GM10248 (cell line): ENCODE measurements at regions not wholly inside any gene's neighbourhood (a gene's known extent, or its start where the extent isn't known, plus 50 kb on each side); places are given as distances from the start of the nearest gene placed in this dataset.
"Not testable (repeated sequence)": the region's sequence is repeated elsewhere in the genome, so short reads cannot be mapped to it uniquely, and the experiment has no call there.

Experiments
- CTCF ChIA-PET: fragments of 300-600 bp; sonication (Branson Sonifier 250); formaldehyde crosslinking; extraction: SDS; loops from one replicate; lab custom pipeline; 2021; ENCODE audit warnings: antibody characterized with exemption; lab: Yijun Ruan, JAX
- POLR2A ChIA-PET: fragments of 350-650 bp; sonication (Branson Sonifier 250); formaldehyde crosslinking; extraction: SDS; loops from one replicate; lab custom pipeline; 2020; ENCODE audit warnings: antibody characterized with exemption; lab: Yijun Ruan, JAX
- DNase-seq: peaks from one replicate; pipeline ENCODE4 v3.0.0; 2012; ENCODE audit errors: extremely low spot score

DNA sequence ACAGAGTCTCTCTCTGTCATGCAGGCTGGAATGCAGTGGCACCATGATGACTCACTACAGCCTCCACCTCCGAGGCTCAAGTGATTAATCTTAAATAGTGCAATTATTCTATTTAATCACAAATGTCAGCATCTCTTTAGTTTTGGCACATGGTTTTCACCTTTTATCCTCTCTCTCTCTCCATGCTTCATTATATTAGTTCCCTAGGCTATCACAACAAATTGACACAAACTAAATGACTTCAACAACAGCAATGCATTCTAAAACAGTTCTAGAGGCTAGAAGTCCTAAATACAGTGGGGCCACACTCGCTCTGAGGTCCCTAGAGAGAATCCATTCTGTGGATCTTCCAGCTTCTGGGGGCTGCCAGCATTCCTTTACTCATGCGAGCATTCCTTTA is 178.2 kb upstream of the ZNG1F start:
- DNase-seq, CTCF ChIA-PET, POLR2A ChIA-PET: not testable (repeated sequence)

GRCh38 chr9:41361790-41362189 is 172.7 kb upstream of the ZNG1F start:
- CTCF ChIA-PET, POLR2A ChIA-PET, DNase-seq: not testable (repeated sequence)

DNA sequence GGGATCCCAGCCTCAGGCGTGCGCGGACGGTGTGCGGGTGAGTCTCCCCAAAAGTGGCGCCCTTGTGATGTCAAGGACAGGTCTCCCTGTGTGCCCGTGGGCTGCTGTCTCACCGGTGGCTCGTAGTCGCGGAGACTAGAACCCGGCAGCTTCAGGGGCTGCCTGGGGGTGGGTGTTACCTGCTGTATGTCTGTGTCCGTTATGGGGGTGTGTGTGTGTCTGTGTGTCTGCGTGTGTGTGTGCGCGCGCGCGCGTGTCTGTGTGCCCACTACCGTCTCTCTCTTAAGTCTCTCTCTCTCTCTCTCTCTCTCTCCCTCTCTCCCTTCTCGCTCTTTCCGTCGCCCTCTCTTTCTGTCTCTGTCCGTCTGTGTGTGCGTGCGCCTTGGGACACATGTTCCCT is 170.0 kb upstream of the ZNG1F start:
- DNase-seq, CTCF ChIA-PET, POLR2A ChIA-PET: not testable (repeated sequence)

GRCh38 chr9:41358682-41359081 is 169.6 kb upstream of the ZNG1F start:
- CTCF ChIA-PET, POLR2A ChIA-PET, DNase-seq: not testable (repeated sequence)

- CTCF ChIA-PET, POLR2A ChIA-PET, DNase-seq: not testable (repeated sequence)
These were observed 168.8 kb upstream of the ZNG1F start for GRCh38 chr9:41357918-41358404.

- CTCF ChIA-PET, POLR2A ChIA-PET, DNase-seq: not testable (repeated sequence)
These were observed 168.2 kb upstream of the ZNG1F start for GRCh38 chr9:41357350-41357748.

DNA sequence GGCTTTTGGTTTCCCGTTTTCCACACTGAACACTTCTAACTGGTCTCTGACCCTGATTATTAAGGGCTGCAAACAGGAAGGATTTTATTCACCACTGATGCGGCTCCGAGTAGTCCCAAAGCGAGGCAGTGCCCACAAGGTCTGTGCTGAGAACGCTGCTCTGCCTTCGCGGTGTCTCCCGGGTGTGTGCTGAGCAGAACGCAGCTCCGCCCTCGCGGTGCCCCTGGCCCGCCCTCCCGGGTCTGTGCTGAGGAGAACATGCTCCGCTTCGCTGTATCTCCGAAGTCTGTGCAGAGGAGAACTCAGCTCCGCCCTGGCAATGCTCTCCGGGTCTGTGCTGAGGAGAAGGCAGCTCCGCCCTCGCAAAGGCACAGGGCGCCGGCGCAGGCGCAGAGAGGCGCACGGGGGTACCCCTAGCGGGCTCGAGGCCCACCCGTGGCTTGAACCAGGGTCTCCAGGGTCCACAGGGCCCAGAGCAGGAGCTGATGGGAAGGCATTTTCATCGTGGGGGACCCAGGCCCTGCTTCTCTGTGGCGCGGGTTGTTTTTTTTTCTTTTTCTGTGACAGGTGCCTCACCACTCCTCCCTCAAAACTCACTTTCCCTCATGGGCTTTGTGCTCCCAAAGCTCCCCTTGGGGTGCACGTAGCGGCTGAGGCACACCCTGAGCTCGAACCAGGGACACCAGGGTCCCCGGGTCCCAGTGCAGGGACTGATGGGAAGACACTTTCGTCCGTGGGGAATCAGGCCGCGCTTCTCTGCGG is 167.7 kb upstream of the ZNG1F start:
- POLR2A ChIA-PET, DNase-seq, CTCF ChIA-PET: not testable (repeated sequence)

- CTCF ChIA-PET, POLR2A ChIA-PET, DNase-seq: not testable (repeated sequence)
These were observed 166.8 kb upstream of the ZNG1F start for GRCh38 chr9:41355712-41356450.

DNA sequence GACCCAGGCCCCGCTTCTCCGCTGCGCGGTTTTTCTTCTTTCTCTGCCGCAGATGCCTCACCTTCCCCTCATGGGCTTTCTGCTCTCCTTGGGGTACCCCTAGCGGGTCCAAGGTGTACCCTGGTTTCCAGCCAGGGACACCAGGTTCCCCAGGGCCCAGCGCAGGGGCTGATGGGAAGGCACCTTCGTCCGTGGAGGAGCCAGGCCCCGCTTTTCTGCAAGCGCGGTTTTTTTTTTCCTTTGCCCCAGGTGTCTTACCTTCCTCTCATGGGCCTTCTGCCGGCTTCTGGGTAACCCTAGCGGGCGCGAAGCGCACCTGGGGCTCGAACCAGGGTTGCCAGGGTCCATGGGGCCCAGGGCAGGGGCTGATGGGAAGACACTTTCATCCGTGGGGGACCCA is 165.9 kb upstream of the ZNG1F start:
- POLR2A ChIA-PET, DNase-seq, CTCF ChIA-PET: not testable (repeated sequence)

GRCh38 chr9:41354060-41354934 is 165.2 kb upstream of the ZNG1F start:
- DNase-seq, CTCF ChIA-PET, POLR2A ChIA-PET: not testable (repeated sequence)

DNA sequence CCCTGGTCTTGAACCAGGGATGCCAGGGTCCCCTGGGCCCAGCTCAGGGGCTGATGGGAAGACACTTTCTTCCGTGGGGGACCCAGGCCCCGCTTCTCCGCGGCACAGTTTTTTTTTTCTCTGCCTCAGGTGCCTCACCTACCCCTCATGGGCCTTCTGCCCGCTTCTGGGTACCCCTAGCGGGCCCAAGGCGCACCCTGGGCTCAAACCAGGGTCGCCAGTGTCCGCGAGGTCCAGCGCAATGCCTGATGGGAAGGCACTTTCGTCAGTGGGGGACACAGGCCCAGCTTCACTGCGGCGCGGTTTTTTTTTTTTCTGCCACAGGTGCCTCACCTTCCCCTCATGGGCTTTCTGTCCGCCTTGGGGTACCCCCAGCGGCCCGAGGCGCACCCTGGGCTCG is 163.9 kb upstream of the ZNG1F start:
- CTCF ChIA-PET, DNase-seq: not testable (repeated sequence)

DNA sequence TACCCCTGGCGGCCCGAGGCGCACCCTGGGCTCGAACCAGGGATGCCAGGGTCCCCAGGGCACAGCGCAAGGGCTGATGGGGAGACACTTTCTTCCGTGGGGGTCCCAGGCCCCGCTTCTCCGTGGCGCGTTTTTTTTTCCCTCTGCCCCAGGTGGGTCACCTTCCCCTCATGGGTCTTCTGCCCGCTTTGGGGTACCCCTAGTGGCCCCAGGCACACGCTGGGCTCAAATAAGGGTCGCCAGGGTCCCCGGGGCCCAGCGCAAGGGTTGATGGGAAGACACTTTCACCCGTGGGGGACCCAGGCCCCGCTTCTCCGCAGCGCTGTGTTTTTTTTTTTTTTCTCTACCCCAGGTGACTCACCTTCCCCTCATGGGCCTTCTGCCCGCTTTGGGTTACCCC is 163.3 kb upstream of the ZNG1F start:
- POLR2A ChIA-PET, DNase-seq: not testable (repeated sequence)

More for the DNA sequence above, 163.9 kb upstream of the ZNG1F start:
- POLR2A ChIA-PET: not testable (repeated sequence)

GRCh38 chr9:41347893-41348292 is 158.8 kb upstream of the ZNG1F start:
- DNase-seq, CTCF ChIA-PET, POLR2A ChIA-PET: not testable (repeated sequence)

More for the DNA sequence above, 163.3 kb upstream of the ZNG1F start:
- CTCF ChIA-PET: not testable (repeated sequence)

- DNase-seq, POLR2A ChIA-PET, CTCF ChIA-PET: not testable (repeated sequence)
These were observed 143.4 kb upstream of the ZNG1F start for GRCh38 chr9:41332562-41332961.

- CTCF ChIA-PET, DNase-seq, POLR2A ChIA-PET: not testable (repeated sequence)
These were observed 132.2 kb upstream of the ZNG1F start for GRCh38 chr9:41321277-41321676.

GRCh38 chr9:41308953-41309352 is 119.8 kb upstream of the ZNG1F start:
- DNase-seq, POLR2A ChIA-PET, CTCF ChIA-PET: not testable (repeated sequence)

DNA sequence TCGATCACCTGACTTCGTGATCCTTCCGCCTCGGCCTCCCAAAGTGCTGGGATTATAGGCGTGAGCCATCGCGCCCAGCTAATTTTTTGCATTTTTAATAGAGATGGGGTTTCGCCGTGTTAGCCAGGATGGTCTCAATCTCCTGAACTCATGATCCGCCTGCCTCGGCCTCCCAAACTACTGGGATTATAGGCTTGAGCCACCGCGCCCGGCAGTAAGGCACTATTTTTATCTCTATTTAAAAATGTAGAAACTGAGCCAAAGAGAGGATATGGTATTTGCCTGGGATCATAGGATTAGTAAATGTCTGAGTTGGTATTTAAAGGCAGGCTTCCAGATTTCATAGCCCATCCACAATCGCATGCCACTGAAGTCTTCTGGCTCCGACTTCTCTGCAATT is 96.6 kb upstream of the ZNG1F start:
- POLR2A ChIA-PET, CTCF ChIA-PET, DNase-seq: not testable (repeated sequence)
